ENCODE measurements at regions not wholly inside any gene's neighbourhood (a gene's known extent, or its start where the extent isn't known, plus 50 kb on each side); places are given as distances from the start of the nearest gene placed in this dataset.

DNA sequence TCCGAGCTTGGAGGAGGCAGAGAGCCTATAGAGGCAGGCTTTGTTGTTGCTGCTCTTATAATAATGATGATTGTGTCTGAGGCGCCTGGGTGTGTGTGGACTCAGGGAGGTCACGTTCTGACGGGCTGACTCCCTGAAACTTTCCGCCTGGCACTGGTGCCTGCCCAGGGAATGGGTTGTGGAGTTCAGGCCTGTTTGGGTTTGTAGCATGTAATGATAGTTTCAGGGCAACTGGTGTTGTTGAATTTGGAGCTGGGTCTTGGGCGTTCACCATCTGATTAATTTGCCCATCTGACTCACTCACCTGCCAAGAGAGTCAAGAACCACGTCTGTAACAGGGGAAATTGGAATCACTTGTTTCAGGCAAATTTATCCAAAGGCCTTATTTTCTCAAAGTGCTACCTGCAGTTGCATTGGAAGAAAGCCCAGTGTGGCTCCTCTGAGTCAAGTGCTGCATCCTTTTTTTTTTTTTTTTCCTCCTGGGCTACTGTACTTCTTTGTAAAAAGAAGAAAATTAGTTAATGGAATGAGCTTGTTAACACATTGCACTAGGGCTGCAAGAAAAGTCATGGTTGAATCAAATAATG, 386.5 kb downstream of the GADD45G start:
- H3K4me1 Mint-ChIP-seq = peaks cover 6% of the 10 kb centered on the region
- no peak for TF ChIP-seq EZH2phosphoT487 (IDR thresholded peaks at IDR 0.05; ENCODE audit: unreplicated experiment)
- TF ChIP-seq STAT1 (IDR thresholded peaks at IDR 0.05; ENCODE audit: unreplicated experiment) = no peak
- no peak for TF ChIP-seq CREB1 (CRISPR knock-in tag; IDR thresholded peaks at IDR 0.05; ENCODE audit: low read depth)
- no peak for TF ChIP-seq CTCF (conservative IDR thresholded peaks at IDR 0.05; ENCODE audit: low read depth in 2 of 2)
- TF ChIP-seq, protein P1, sequence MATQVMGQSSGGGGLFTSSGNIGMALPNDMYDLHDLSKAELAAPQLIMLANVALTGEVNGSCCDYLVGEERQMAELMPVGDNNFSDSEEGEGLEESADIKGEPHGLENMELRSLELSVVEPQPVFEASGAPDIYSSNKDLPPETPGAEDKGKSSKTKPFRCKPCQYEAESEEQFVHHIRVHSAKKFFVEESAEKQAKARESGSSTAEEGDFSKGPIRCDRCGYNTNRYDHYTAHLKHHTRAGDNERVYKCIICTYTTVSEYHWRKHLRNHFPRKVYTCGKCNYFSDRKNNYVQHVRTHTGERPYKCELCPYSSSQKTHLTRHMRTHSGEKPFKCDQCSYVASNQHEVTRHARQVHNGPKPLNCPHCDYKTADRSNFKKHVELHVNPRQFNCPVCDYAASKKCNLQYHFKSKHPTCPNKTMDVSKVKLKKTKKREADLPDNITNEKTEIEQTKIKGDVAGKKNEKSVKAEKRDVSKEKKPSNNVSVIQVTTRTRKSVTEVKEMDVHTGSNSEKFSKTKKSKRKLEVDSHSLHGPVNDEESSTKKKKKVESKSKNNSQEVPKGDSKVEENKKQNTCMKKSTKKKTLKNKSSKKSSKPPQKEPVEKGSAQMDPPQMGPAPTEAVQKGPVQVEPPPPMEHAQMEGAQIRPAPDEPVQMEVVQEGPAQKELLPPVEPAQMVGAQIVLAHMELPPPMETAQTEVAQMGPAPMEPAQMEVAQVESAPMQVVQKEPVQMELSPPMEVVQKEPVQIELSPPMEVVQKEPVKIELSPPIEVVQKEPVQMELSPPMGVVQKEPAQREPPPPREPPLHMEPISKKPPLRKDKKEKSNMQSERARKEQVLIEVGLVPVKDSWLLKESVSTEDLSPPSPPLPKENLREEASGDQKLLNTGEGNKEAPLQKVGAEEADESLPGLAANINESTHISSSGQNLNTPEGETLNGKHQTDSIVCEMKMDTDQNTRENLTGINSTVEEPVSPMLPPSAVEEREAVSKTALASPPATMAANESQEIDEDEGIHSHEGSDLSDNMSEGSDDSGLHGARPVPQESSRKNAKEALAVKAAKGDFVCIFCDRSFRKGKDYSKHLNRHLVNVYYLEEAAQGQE (IDR thresholded peaks at IDR 0.05; ENCODE audit: unreplicated experiment) = no peak
- TF ChIP-seq, protein P2, sequence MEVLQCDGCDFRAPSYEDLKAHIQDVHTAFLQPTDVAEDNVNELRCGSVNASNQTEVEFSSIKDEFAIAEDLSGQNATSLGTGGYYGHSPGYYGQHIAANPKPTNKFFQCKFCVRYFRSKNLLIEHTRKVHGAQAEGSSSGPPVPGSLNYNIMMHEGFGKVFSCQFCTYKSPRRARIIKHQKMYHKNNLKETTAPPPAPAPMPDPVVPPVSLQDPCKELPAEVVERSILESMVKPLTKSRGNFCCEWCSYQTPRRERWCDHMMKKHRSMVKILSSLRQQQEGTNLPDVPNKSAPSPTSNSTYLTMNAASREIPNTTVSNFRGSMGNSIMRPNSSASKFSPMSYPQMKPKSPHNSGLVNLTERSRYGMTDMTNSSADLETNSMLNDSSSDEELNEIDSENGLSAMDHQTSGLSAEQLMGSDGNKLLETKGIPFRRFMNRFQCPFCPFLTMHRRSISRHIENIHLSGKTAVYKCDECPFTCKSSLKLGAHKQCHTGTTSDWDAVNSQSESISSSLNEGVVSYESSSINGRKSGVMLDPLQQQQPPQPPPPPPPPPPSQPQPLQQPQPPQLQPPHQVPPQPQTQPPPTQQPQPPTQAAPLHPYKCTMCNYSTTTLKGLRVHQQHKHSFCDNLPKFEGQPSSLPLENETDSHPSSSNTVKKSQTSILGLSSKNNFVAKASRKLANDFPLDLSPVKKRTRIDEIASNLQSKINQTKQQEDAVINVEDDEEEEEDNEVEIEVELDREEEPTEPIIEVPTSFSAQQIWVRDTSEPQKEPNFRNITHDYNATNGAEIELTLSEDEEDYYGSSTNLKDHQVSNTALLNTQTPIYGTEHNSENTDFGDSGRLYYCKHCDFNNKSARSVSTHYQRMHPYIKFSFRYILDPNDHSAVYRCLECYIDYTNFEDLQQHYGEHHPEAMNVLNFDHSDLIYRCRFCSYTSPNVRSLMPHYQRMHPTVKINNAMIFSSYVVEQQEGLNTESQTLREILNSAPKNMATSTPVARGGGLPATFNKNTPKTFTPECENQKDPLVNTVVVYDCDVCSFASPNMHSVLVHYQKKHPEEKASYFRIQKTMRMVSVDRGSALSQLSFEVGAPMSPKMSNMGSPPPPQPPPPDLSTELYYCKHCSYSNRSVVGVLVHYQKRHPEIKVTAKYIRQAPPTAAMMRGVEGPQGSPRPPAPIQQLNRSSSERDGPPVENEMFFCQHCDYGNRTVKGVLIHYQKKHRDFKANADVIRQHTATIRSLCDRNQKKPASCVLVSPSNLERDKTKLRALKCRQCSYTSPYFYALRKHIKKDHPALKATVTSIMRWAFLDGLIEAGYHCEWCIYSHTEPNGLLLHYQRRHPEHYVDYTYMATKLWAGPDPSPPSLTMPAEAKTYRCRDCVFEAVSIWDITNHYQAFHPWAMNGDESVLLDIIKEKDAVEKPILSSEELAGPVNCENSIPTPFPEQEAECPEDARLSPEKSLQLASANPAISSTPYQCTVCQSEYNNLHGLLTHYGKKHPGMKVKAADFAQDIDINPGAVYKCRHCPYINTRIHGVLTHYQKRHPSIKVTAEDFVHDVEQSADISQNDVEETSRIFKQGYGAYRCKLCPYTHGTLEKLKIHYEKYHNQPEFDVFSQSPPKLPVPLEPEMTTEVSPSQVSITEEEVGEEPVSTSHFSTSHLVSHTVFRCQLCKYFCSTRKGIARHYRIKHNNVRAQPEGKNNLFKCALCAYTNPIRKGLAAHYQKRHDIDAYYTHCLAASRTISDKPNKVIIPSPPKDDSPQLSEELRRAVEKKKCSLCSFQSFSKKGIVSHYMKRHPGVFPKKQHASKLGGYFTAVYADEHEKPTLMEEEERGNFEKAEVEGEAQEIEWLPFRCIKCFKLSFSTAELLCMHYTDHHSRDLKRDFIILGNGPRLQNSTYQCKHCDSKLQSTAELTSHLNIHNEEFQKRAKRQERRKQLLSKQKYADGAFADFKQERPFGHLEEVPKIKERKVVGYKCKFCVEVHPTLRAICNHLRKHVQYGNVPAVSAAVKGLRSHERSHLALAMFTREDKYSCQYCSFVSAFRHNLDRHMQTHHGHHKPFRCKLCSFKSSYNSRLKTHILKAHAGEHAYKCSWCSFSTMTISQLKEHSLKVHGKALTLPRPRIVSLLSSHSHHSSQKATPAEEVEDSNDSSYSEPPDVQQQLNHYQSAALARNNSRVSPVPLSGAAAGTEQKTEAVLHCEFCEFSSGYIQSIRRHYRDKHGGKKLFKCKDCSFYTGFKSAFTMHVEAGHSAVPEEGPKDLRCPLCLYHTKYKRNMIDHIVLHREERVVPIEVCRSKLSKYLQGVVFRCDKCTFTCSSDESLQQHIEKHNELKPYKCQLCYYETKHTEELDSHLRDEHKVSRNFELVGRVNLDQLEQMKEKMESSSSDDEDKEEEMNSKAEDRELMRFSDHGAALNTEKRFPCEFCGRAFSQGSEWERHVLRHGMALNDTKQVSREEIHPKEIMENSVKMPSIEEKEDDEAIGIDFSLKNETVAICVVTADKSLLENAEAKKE (CRISPR knock-in tag; IDR thresholded peaks at IDR 0.05) = no peak
- TF ChIP-seq ZNF114 (CRISPR knock-in tag; IDR thresholded peaks at IDR 0.05) = no peak
- TF ChIP-seq ZNF331 (CRISPR knock-in tag; IDR thresholded peaks at IDR 0.05; ENCODE audit: low read depth) = no peak
- no peak for TF ChIP-seq NANOG (IDR thresholded peaks at IDR 0.05; ENCODE audit: borderline replicate concordance)
- no peak overlapping the region for H3K4me3 Mint-ChIP-seq
- Histone ChIP-seq H3K4me2 (no peak overlapping the region), H3K4me1 (ENCODE audit: insufficient read depth) (peaks cover 13% of the 10 kb centered on the region), H4K20me1 (replicated peaks; ENCODE audit: insufficient read depth) (no peaks in the 10 kb centered on the region), H3F3A (replicated peaks; ENCODE audit: low read depth) (no peaks in the 10 kb centered on the region), H3K27ac (ENCODE audit: low read depth) (no peak overlapping the region), H3K27me3 (ENCODE audit: insufficient read depth) (no peaks in the 10 kb centered on the region), H3K9me2 (ENCODE audit: insufficient read depth) (0 out of 2 replicates have a peak, but pooled peaks cover 5% of the 10 kb centered on the region), H3K4me3 (no peak overlapping the region), H2AFZ (no peak overlapping the region), H3K36me3 (ENCODE audit: insufficient read depth) (no peaks in the 10 kb centered on the region), H3K79me2 (replicated peaks; ENCODE audit: insufficient read depth) (no peaks in the 10 kb centered on the region)
- peaks cover 3% of the 10 kb centered on the region for H3K27me3 Mint-ChIP-seq (ENCODE audit: insufficient read depth, low read depth, poor library complexity)
- peaks cover 4% of the 10 kb centered on the region; the same call in 2 of the 3 replicates for H3K36me3 Mint-ChIP-seq (ENCODE audit: low read depth)
- no peak for ATAC-seq
- H3K9me3 Mint-ChIP-seq = peaks cover 28% of the 10 kb centered on the region; the same call in 2 of the 3 replicates
- no peak overlapping the region for H3K27ac Mint-ChIP-seq
- peak; percentile 8 for DNase-seq (ENCODE audit: low spot score)

All from GM23338 (cell line).